HEK293T (cell line): ENCODE measurements at regions not wholly inside any gene's neighbourhood (a gene's known extent, or its start where the extent isn't known, plus 50 kb on each side); places are given as distances from the start of the nearest gene placed in this dataset.

Experiments used
- CTCF ChIA-PET: fragments of 350-600 bp; formaldehyde crosslinking; extraction: SDS; loops from one replicate; lab custom pipeline; 2021; ENCODE audit warnings: antibody characterized with exemption, inconsistent platforms; lab: Yijun Ruan, JAX
- POLR2A ChIA-PET: fragments of 350-600 bp; formaldehyde crosslinking; extraction: SDS; loops from one replicate; lab custom pipeline; 2020; ENCODE audit warnings: antibody characterized with exemption, inconsistent platforms; lab: Yijun Ruan, JAX
- DNase-seq: peaks from one replicate; pipeline ENCODE4 v3.0.0; 2012; ENCODE audit warnings: mixed read lengths; ENCODE audit errors: extremely low spot score
- ARNT ChIP-seq: fragments of 450-650 bp; IDR thresholded peaks from 2 replicates; pipeline ENCODE4 v1.6.1; 2017; ENCODE audit warnings: mild to moderate bottlenecking
- BHLHE40 ChIP-seq: fragments of 450-650 bp; IDR thresholded peaks from 2 replicates; pipeline ENCODE4 v1.6.1; 2016; ENCODE audit warnings: mild to moderate bottlenecking, moderate library complexity, borderline replicate concordance
- CTBP1 ChIP-seq: fragments of 450-650 bp; IDR thresholded peaks from 2 replicates; pipeline ENCODE4 v1.6.1; 2016; ENCODE audit warnings: borderline replicate concordance
- ELF4 ChIP-seq: fragments of 450-650 bp; IDR thresholded peaks from 2 replicates; pipeline ENCODE4 v1.6.1; 2017; ENCODE audit warnings: antibody characterized with exemption
- FOXA1 ChIP-seq: fragments of 450-650 bp; IDR thresholded peaks from 2 replicates; pipeline ENCODE4 v1.6.1; 2016; ENCODE audit warnings: mild to moderate bottlenecking
- FOXK2 ChIP-seq: fragments of 450-650 bp; IDR thresholded peaks from 2 replicates; pipeline ENCODE4 v1.6.1; 2016; ENCODE audit warnings: mild to moderate bottlenecking
- FOXM1 ChIP-seq: fragments of 450-650 bp; IDR thresholded peaks from 2 replicates; pipeline ENCODE4 v1.6.1; 2017; ENCODE audit warnings: mild to moderate bottlenecking, borderline replicate concordance
- HDGF ChIP-seq: fragments of 450-650 bp; IDR thresholded peaks from 2 replicates; pipeline ENCODE4 v1.6.1; 2017; ENCODE audit warnings: antibody characterized with exemption, borderline replicate concordance
- L3MBTL2 ChIP-seq: fragments of 450-650 bp; conservative IDR thresholded peaks from 2 replicates; pipeline ENCODE4 v1.6.1; 2016; ENCODE audit warnings: mild to moderate bottlenecking
- LEF1 ChIP-seq: fragments of 450-650 bp; IDR thresholded peaks from 2 replicates; pipeline ENCODE4 v1.6.1; 2017; ENCODE audit warnings: mild to moderate bottlenecking, borderline replicate concordance
- NFRKB ChIP-seq: fragments of 450-650 bp; IDR thresholded peaks from 2 replicates; pipeline ENCODE4 v1.6.1; 2016; ENCODE audit warnings: mild to moderate bottlenecking, moderate library complexity
- PKNOX1 ChIP-seq: fragments of 450-650 bp; IDR thresholded peaks from 2 replicates; pipeline ENCODE4 v1.6.1; 2016
- SP1 ChIP-seq: fragments of 450-650 bp; IDR thresholded peaks from 2 replicates; pipeline ENCODE4 v1.6.1; 2017
- SUZ12 ChIP-seq: fragments of 450-650 bp; IDR thresholded peaks from 2 replicates; pipeline ENCODE4 v1.6.1; 2016; ENCODE audit warnings: mild to moderate bottlenecking
- TARDBP ChIP-seq: fragments of 450-650 bp; IDR thresholded peaks from 2 replicates; pipeline ENCODE4 v1.6.1; 2016
- ZNF384 ChIP-seq: fragments of 450-650 bp; IDR thresholded peaks from 2 replicates; pipeline ENCODE4 v1.6.1; 2016

GRCh38 chr4:23061431-23061830 is 368.7 kb downstream of the GBA3 start:
- CTCF ChIA-PET = no interaction called here

GRCh38 chr4:23060776-23061175 is 368.0 kb downstream of the GBA3 start:
- TF ChIP-seq ARNT = no peak
- no peak for TF ChIP-seq FOXM1
- no peak for TF ChIP-seq SP1
- no peak for TF ChIP-seq LEF1
- TF ChIP-seq CTBP1 = no peak
- TF ChIP-seq BHLHE40 = no peak
- POLR2A ChIA-PET = no interaction called here
- CTCF ChIA-PET = no interaction called here
- no peak for DNase-seq

More at GRCh38 chr4:23061431-23061830, 368.7 kb downstream of the GBA3 start:
- no peak for TF ChIP-seq BHLHE40
- TF ChIP-seq TARDBP = no peak
- TF ChIP-seq SUZ12 = no peak
- no peak for TF ChIP-seq ARNT
- no peak for TF ChIP-seq NFRKB
- no peak for TF ChIP-seq ELF4
- TF ChIP-seq ZNF384 = no peak
- no peak for TF ChIP-seq FOXA1
- TF ChIP-seq PKNOX1 = no peak
- TF ChIP-seq FOXK2 = no peak
- no peak for TF ChIP-seq LEF1
- TF ChIP-seq L3MBTL2 = no peak
- TF ChIP-seq SP1 = no peak
- TF ChIP-seq CTBP1 = no peak
- TF ChIP-seq HDGF = no peak
- TF ChIP-seq FOXM1 = no peak
- DNase-seq = no peak
- POLR2A ChIA-PET = no interaction called here

- TF ChIP-seq PKNOX1 = no peak
- TF ChIP-seq ELF4 = no peak
- no peak for TF ChIP-seq FOXM1
- CTCF ChIA-PET = no interaction called here
- no peak for DNase-seq
- POLR2A ChIA-PET = no interaction called here
These were observed 365.5 kb downstream of the GBA3 start for GRCh38 chr4:23058165-23058776.

- POLR2A ChIA-PET = no interaction called here
- no peak for TF ChIP-seq CTBP1
- TF ChIP-seq ARNT = no peak
- no peak for TF ChIP-seq NFRKB
- no peak for TF ChIP-seq FOXA1
- CTCF ChIA-PET = no interaction called here
- no peak for DNase-seq
These were observed 348.8 kb downstream of the GBA3 start for GRCh38 chr4:23041501-23041900.

GRCh38 chr4:23040539-23040938 is 347.8 kb downstream of the GBA3 start:
- CTCF ChIA-PET = no interaction called here
- POLR2A ChIA-PET = no interaction called here
- no peak for DNase-seq
- TF ChIP-seq ARNT (no peak), PKNOX1 (no peak), FOXA1 (no peak), NFRKB (no peak), SP1 (no peak), TARDBP (no peak), LEF1 (no peak), FOXK2 (no peak), ELF4 (no peak), L3MBTL2 (no peak)

GRCh38 chr4:23039818-23040217 is 347.1 kb downstream of the GBA3 start:
- TF ChIP-seq LEF1 (no peak), FOXA1 (no peak)
- no peak for DNase-seq
- POLR2A ChIA-PET = no interaction called here
- CTCF ChIA-PET = no interaction called here

GRCh38 chr4:23038626-23039491 is 346.1 kb downstream of the GBA3 start:
- no peak for TF ChIP-seq FOXA1
- no peak for TF ChIP-seq TARDBP
- no peak for TF ChIP-seq FOXM1
- TF ChIP-seq BHLHE40 = no peak
- no peak for TF ChIP-seq CTBP1
- POLR2A ChIA-PET = no interaction called here
- CTCF ChIA-PET = no interaction called here
- DNase-seq = no peak
